Neural cell (in vitro differentiated cells): ENCODE measurements at regions not wholly inside any gene's neighbourhood (a gene's known extent, or its start where the extent isn't known, plus 50 kb on each side); places are given as distances from the start of the nearest gene placed in this dataset.

Experiments
- H2AFZ ChIP-seq: fragments of 200-600, 300-800 bp; sonication (generic), shearing (Covaris generic); 2 replicates; pipeline ENCODE4 v1.6.0; 2014; ENCODE audit warnings: low read depth, mild to moderate bottlenecking, antibody characterized with exemption, low read length, moderate library complexity
- H3F3A ChIP-seq: fragments of 200-600 bp; shearing (Covaris generic); 2 replicates; pipeline ENCODE4 v1.6.1; 2016; ENCODE audit warnings: mild to moderate bottlenecking, moderate library complexity, mixed read lengths, antibody characterized with exemption, low read length; ENCODE audit not compliant: insufficient read depth, poor library complexity, severe bottlenecking
- H3K27ac ChIP-seq: fragments of 200-600, 300-800 bp; sonication (generic), shearing (Covaris generic); 2 replicates; pipeline ENCODE4 v1.5.1; 2014; ENCODE audit warnings: mild to moderate bottlenecking, low read length, moderate library complexity
- H3K27me3 ChIP-seq: fragments of 300-800, 200-600 bp; sonication (generic), shearing (Covaris generic); 2 replicates; pipeline ENCODE4 v1.6.0; 2014; ENCODE audit warnings: mild to moderate bottlenecking, low read depth, low read length, moderate library complexity; ENCODE audit not compliant: insufficient read depth
- H3K36me3 ChIP-seq: fragments of 300-800, 200-600 bp; sonication (generic), shearing (Covaris generic); 2 replicates; pipeline ENCODE4 v1.5.1; 2014; ENCODE audit warnings: mild to moderate bottlenecking, antibody characterized with exemption, low read length, moderate library complexity; ENCODE audit not compliant: insufficient read depth
- H3K4me2 ChIP-seq: fragments of 300-800, 200-600 bp; sonication (generic), shearing (Covaris generic); 2 replicates; pipeline ENCODE4 v1.6.0; 2014; ENCODE audit warnings: mild to moderate bottlenecking, low read length
- H3K4me3 ChIP-seq: fragments of 300-800, 200-600 bp; sonication (generic), shearing (Covaris generic); 2 replicates; pipeline ENCODE4 v1.5.1; 2014; ENCODE audit warnings: mild to moderate bottlenecking, low read length, moderate library complexity
- H3K79me2 ChIP-seq: fragments of 200-600 bp; shearing (Covaris generic); replicated peaks from 2 replicates; pipeline ENCODE4 v1.6.0; 2014; ENCODE audit warnings: mild to moderate bottlenecking, low read length, moderate library complexity; ENCODE audit not compliant: insufficient read depth
- H3K9ac ChIP-seq: fragments of 300-800, 200-600 bp; sonication (generic), shearing (Covaris generic); 2 replicates; pipeline ENCODE4 v1.6.1; 2016; ENCODE audit warnings: mild to moderate bottlenecking, low read length, mixed read lengths
- H3K9me2 ChIP-seq: fragments of 200-600 bp; shearing (Covaris generic); 2 replicates; pipeline ENCODE4 v1.6.1; 2016; ENCODE audit warnings: mild to moderate bottlenecking, low read length, mixed read lengths; ENCODE audit not compliant: insufficient read depth
- H3K9me3 ChIP-seq: fragments of 200-600, 300-800 bp; sonication (generic), shearing (Covaris generic); 2 replicates; pipeline ENCODE4 v1.6.1; 2016; ENCODE audit warnings: mild to moderate bottlenecking, mixed run types, low read length, moderate library complexity, mixed read lengths
- H4K20me1 ChIP-seq: fragments of 200-600 bp; shearing (Covaris generic); 2 replicates; pipeline ENCODE4 v1.6.1; 2016; ENCODE audit warnings: mild to moderate bottlenecking, mixed run types; ENCODE audit not compliant: insufficient read depth
- EP300 ChIP-seq: fragments of 450-650 bp; conservative IDR thresholded peaks from 2 replicates; pipeline ENCODE4 v1.6.1; 2014; ENCODE audit warnings: antibody characterized with exemption, mild to moderate bottlenecking, moderate library complexity; ENCODE audit not compliant: poor library complexity, severe bottlenecking
- EZH2 ChIP-seq: fragments of 200-600, 300-800 bp; shearing (Covaris generic), sonication (generic); IDR thresholded peaks from 2 replicates; pipeline ENCODE4 v1.6.1; 2014; ENCODE audit warnings: antibody characterized with exemption, low read length, borderline replicate concordance, mild to moderate bottlenecking; ENCODE audit not compliant: insufficient read depth, poor library complexity, severe bottlenecking
- MXI1 ChIP-seq: fragments of 450-650 bp; conservative IDR thresholded peaks from 2 replicates; pipeline ENCODE4 v1.6.1; 2014; ENCODE audit warnings: antibody characterized with exemption, mild to moderate bottlenecking; ENCODE audit not compliant: poor library complexity, severe bottlenecking
- POLR2AphosphoS5 ChIP-seq: IDR thresholded peaks from 2 replicates; pipeline ENCODE4 v1.6.1; 2012
- RAD21 ChIP-seq: fragments of 450-650 bp; conservative IDR thresholded peaks from 2 replicates; pipeline ENCODE4 v1.6.1; 2014; ENCODE audit warnings: antibody characterized with exemption, mild to moderate bottlenecking, moderate library complexity
- SMC3 ChIP-seq: fragments of 450-650 bp; conservative IDR thresholded peaks from 2 replicates; pipeline ENCODE4 v1.6.1; 2014; ENCODE audit warnings: antibody characterized with exemption, mild to moderate bottlenecking, moderate library complexity; ENCODE audit not compliant: poor library complexity
- TAF1 ChIP-seq: IDR thresholded peaks from 2 replicates; pipeline ENCODE4 v1.6.1; 2012; ENCODE audit warnings: low read depth
- TF ChIP-seq, protein P1 (sequence below): fragments of 450-650 bp; IDR thresholded peaks from 2 replicates; pipeline ENCODE4 v1.5.1; 2014; ENCODE audit warnings: antibody characterized with exemption, mild to moderate bottlenecking, moderate library complexity; ENCODE audit not compliant: poor library complexity, severe bottlenecking
- TF ChIP-seq, protein P2 (sequence below): IDR thresholded peaks from 2 replicates; pipeline ENCODE4 v1.6.1; 2012; ENCODE audit warnings: borderline replicate concordance

DNA sequence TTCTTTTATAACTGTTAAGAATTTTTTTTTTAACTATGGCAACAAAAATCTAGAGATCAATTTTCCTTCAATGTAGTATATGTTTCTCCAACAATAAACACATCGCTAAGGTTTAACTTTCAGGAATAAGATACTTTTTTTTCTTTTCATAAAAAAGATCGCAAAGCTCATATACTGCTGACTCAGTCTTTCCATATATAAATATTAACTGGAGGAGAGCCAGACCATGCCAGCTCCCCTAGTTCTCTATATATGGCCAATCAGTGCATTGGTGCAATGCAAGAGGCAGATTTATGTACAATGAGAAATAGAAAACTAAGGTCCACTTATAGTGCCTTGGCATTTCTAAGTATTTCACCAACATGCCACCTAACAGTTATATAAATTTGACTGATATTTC is 89.2 kb upstream of the GAS1 start:
- Histone ChIP-seq H2AFZ (no peak overlapping the region), H3K36me3 (no peaks in the 10 kb centered on the region), H3K4me3 (no peak overlapping the region), H3K9me3 (no peaks in the 10 kb centered on the region), H3K9me2 (no peaks in the 10 kb centered on the region), H3K27me3 (no peaks in the 10 kb centered on the region), H3K27ac (no peak overlapping the region), H3F3A (no peaks in the 10 kb centered on the region), H3K9ac (no peak overlapping the region), H3K79me2 (no peaks in the 10 kb centered on the region), H4K20me1 (no peaks in the 10 kb centered on the region), H3K4me2 (no peak overlapping the region)
- TF ChIP-seq, protein P1, sequence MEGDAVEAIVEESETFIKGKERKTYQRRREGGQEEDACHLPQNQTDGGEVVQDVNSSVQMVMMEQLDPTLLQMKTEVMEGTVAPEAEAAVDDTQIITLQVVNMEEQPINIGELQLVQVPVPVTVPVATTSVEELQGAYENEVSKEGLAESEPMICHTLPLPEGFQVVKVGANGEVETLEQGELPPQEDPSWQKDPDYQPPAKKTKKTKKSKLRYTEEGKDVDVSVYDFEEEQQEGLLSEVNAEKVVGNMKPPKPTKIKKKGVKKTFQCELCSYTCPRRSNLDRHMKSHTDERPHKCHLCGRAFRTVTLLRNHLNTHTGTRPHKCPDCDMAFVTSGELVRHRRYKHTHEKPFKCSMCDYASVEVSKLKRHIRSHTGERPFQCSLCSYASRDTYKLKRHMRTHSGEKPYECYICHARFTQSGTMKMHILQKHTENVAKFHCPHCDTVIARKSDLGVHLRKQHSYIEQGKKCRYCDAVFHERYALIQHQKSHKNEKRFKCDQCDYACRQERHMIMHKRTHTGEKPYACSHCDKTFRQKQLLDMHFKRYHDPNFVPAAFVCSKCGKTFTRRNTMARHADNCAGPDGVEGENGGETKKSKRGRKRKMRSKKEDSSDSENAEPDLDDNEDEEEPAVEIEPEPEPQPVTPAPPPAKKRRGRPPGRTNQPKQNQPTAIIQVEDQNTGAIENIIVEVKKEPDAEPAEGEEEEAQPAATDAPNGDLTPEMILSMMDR = no peak
- TF ChIP-seq TAF1 (no peak), POLR2AphosphoS5 (no peak), MXI1 (no peak), EZH2 (no peak), SMC3 (no peak), EP300 (no peak), RAD21 (no peak)
- TF ChIP-seq, protein P2, sequence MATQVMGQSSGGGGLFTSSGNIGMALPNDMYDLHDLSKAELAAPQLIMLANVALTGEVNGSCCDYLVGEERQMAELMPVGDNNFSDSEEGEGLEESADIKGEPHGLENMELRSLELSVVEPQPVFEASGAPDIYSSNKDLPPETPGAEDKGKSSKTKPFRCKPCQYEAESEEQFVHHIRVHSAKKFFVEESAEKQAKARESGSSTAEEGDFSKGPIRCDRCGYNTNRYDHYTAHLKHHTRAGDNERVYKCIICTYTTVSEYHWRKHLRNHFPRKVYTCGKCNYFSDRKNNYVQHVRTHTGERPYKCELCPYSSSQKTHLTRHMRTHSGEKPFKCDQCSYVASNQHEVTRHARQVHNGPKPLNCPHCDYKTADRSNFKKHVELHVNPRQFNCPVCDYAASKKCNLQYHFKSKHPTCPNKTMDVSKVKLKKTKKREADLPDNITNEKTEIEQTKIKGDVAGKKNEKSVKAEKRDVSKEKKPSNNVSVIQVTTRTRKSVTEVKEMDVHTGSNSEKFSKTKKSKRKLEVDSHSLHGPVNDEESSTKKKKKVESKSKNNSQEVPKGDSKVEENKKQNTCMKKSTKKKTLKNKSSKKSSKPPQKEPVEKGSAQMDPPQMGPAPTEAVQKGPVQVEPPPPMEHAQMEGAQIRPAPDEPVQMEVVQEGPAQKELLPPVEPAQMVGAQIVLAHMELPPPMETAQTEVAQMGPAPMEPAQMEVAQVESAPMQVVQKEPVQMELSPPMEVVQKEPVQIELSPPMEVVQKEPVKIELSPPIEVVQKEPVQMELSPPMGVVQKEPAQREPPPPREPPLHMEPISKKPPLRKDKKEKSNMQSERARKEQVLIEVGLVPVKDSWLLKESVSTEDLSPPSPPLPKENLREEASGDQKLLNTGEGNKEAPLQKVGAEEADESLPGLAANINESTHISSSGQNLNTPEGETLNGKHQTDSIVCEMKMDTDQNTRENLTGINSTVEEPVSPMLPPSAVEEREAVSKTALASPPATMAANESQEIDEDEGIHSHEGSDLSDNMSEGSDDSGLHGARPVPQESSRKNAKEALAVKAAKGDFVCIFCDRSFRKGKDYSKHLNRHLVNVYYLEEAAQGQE = no peak

DNA sequence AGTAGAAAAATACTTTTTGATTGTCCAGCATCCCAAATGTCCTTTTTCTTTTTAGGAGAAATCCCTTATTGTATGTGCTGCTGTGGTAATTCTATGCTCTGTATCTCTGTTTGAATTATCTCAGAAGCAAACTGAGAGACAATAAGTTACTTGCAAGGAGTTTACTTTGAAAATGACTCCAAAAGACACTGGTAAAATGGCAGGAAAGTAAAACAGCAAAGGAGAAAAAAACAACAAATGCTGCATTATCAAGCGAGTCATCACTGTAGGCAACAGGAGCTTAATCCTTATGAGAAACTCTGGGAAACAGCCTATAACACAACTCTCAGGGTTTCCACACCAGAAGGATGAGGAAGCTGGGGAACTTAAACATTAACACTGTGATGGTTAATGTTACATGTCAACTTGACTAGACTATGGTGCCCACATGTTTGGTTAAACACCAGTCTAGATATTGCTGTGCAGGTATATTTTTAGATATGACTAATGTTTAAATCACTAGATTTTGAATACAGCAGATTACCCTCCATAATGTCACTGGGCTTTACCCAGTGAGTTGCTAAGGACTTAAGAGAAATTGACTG is 92.6 kb upstream of the GAS1 start:
- H3K27ac ChIP-seq = no peak overlapping the region
- TF ChIP-seq EP300 (no peak), RAD21 (no peak), SMC3 (no peak), POLR2AphosphoS5 (no peak), MXI1 (no peak), EZH2 (no peak), TAF1 (no peak)
- TF ChIP-seq, protein P2 = no peak
- TF ChIP-seq, protein P1 = no peak
- no peak overlapping the region for H3K4me3 ChIP-seq
- H3K4me2 ChIP-seq = no peak overlapping the region
- H3K9ac ChIP-seq = no peak overlapping the region
- no peaks in the 10 kb centered on the region for H3K27me3 ChIP-seq
- no peaks in the 10 kb centered on the region for H3K36me3 ChIP-seq
- no peaks in the 10 kb centered on the region for H4K20me1 ChIP-seq
- H3F3A ChIP-seq = no peaks in the 10 kb centered on the region
- H3K9me3 ChIP-seq = no peaks in the 10 kb centered on the region
- H3K9me2 ChIP-seq = no peaks in the 10 kb centered on the region
- H3K79me2 ChIP-seq = no peaks in the 10 kb centered on the region
- no peak overlapping the region for H2AFZ ChIP-seq
